Ishikawa (cell line): ENCODE measurements at regions not wholly inside any gene's neighbourhood (a gene's known extent, or its start where the extent isn't known, plus 50 kb on each side); places are given as distances from the start of the nearest gene placed in this dataset.

Experiments used
- CEBPB ChIP-seq: IDR thresholded peaks from 2 replicates; pipeline ENCODE4 v1.6.1; 2012
- CREB1 ChIP-seq: IDR thresholded peaks from 2 replicates; pipeline ENCODE4 v1.6.1; 2012; ENCODE audit warnings: low read depth
- EGR1 ChIP-seq: IDR thresholded peaks from 2 replicates; pipeline ENCODE4 v1.6.1; 2012
- EP300 ChIP-seq: IDR thresholded peaks from 2 replicates; pipeline ENCODE4 v1.6.1; 2012; ENCODE audit warnings: borderline replicate concordance
- FOXM1 ChIP-seq: IDR thresholded peaks from 2 replicates; pipeline ENCODE4 v1.6.1; 2012; ENCODE audit warnings: low read depth, borderline replicate concordance
- MAX ChIP-seq: IDR thresholded peaks from 2 replicates; pipeline ENCODE4 v1.6.1; 2012
- NFIC ChIP-seq: IDR thresholded peaks from 2 replicates; pipeline ENCODE4 v1.6.1; 2012
- RAD21 ChIP-seq: IDR thresholded peaks from 2 replicates; pipeline ENCODE4 v1.6.1; 2012; ENCODE audit warnings: low read depth
- REST ChIP-seq: IDR thresholded peaks from 2 replicates; pipeline ENCODE4 v1.6.1; 2012; ENCODE audit warnings: low read depth, mild to moderate bottlenecking
- TAF1 ChIP-seq: IDR thresholded peaks from 2 replicates; pipeline ENCODE4 v1.6.1; 2012; ENCODE audit warnings: low read depth, mild to moderate bottlenecking
- TCF12 ChIP-seq: IDR thresholded peaks from 2 replicates; pipeline ENCODE4 v1.6.1; 2012; ENCODE audit warnings: low read depth
- TEAD4 ChIP-seq: IDR thresholded peaks from 2 replicates; pipeline ENCODE4 v1.6.1; 2012
- YY1 ChIP-seq: IDR thresholded peaks from 2 replicates; pipeline ENCODE4 v1.6.1; 2012; ENCODE audit warnings: low read depth
- ZBTB7A ChIP-seq: IDR thresholded peaks from 2 replicates; pipeline ENCODE4 v1.6.1; 2012; ENCODE audit warnings: low read depth
- TF ChIP-seq, protein P1 (sequence below): IDR thresholded peaks from 2 replicates; pipeline ENCODE4 v1.6.1; 2012

DNA sequence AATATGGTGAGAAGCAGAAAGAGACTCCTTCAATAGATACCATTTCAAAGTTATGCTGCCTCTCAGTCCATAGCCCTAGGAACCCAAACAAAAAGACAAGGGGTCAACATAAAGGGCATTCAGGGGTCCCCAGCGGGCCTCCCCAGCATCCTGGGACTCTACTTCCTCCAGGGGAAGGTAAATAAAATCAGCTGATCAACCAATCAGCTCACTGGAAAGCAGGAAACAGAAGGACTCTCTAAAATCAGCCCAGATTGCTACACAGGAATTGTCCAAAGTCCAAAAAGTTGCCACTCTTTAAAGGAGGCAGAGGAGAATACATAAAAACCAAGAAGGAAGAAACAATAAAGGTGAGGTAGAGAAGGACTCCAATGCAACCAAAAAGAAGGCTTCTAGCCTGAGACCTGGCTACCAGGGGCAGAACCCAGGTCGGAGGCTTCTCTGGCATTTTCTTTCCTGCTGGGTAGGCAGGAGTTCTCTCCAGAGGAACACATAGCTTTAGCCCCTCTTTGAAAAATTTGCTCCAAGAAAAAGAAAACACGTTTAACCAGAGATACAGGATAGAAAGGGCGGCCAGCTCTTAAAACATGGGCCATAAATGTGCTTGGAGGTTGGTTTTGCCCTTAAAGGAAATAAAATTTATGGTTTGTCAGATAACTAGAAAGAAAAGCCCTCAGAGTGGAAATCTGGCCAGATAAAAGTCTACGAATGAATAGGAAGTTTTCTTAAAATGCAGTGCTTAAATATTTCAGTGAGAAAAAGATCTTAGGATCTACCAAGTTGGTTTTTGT is 404.6 kb downstream of the SOX9 start:
- TF ChIP-seq FOXM1 (no peak), NFIC (no peak), YY1 (no peak), ZBTB7A (no peak), EP300 (no peak), CREB1 (no peak), MAX (no peak), TEAD4 (no peak), TCF12 (no peak), REST (no peak), EGR1 (no peak), CEBPB (no peak), RAD21 (no peak), TAF1 (no peak)
- TF ChIP-seq, protein P1, sequence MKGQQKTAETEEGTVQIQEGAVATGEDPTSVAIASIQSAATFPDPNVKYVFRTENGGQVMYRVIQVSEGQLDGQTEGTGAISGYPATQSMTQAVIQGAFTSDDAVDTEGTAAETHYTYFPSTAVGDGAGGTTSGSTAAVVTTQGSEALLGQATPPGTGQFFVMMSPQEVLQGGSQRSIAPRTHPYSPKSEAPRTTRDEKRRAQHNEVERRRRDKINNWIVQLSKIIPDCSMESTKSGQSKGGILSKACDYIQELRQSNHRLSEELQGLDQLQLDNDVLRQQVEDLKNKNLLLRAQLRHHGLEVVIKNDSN: no peak

GRCh38 chr17:72526769-72527168 is 405.9 kb downstream of the SOX9 start:
- TF ChIP-seq NFIC (no peak), TAF1 (no peak), TEAD4 (no peak), YY1 (no peak), TCF12 (no peak), EP300 (no peak), EGR1 (no peak), ZBTB7A (no peak), CREB1 (no peak)
- TF ChIP-seq, protein P1: no peak

- TF ChIP-seq YY1 (no peak), TEAD4 (no peak), CREB1 (no peak), ZBTB7A (no peak), REST (no peak), EGR1 (no peak)
Observed at GRCh38 chr17:72527789-72528188, 407.0 kb downstream of the SOX9 start.

DNA sequence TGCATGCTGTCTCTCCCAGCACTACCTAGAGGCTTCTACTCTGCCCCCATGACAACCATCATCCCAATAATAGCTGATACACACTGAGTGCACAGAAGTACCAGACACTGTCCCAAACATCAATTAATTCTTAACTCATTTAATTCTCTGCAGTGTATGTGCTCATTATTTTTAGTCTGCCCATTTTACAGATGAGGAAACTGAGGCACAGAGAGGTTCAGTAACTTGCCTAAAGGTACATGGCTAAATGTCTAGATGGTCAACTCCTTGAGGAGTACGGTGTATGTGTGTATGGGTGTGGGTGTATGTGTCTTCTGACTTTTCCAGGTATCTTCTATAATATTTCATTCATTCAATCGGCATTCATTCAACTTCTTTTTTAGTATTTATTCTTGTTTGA is 407.9 kb downstream of the SOX9 start:
- TF ChIP-seq ZBTB7A: no peak

GRCh38 chr17:72529386-72529785 is 408.6 kb downstream of the SOX9 start:
- TF ChIP-seq ZBTB7A (no peak), EP300 (peak; percentile 49), TAF1 (no peak), NFIC (0 out of 2 replicates have a peak, but pooled peaks have one; percentile 15), TEAD4 (peak; percentile 39; the same call in 1 of the 2 replicates), RAD21 (peak; percentile 39; the same call in 1 of the 2 replicates), EGR1 (no peak)

DNA sequence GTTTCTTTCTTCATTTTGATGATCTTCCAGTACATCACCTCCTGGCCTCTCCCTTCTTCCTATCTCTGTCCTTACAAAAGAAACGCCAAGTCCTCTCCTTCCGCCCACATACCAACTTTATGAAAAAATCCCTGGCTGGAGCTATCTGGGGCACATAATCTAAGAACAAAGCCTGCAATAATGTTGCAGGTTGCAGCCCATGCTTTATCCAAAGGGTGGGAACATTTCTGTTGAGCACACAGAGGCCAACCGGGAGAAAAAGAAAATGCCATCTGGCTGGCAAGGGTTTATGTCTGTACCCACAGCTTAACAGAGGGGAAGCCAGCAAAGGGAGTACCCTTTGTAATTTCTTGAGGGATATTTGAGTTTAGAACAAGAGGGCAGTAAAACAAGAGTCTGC is 409.6 kb downstream of the SOX9 start:
- no peak for TF ChIP-seq ZBTB7A
- TF ChIP-seq TCF12: no peak
- no peak for TF ChIP-seq EGR1
- TF ChIP-seq, protein P1: no peak
- TF ChIP-seq CEBPB: no peak
- TF ChIP-seq MAX: no peak
- TF ChIP-seq TAF1: no peak
- no peak for TF ChIP-seq RAD21
- no peak for TF ChIP-seq EP300
- TF ChIP-seq REST: no peak
- TF ChIP-seq TEAD4: no peak
- TF ChIP-seq FOXM1: no peak
- no peak for TF ChIP-seq NFIC
- TF ChIP-seq CREB1: no peak
- TF ChIP-seq YY1: no peak
